SK-N-SH treated with all-trans-retinoic acid at 6 μM for 48 hours (cell line): ENCODE measurements at regions not wholly inside any gene's neighbourhood (a gene's known extent, or its start where the extent isn't known, plus 50 kb on each side); places are given as distances from the start of the nearest gene placed in this dataset.
A peak's percentile ranks its signal among the peaks of the same experiment; 100 is the strongest.
"Not testable (repeated sequence)": the region's sequence is repeated elsewhere in the genome, so short reads cannot be mapped to it uniquely, and the experiment has no call there.

ENCODE experiments used
- ATAC-seq: fragments of 200-7000 bp; cut with Tn5 transposase; 3 replicates; pipeline ENCODE4 v1.9.1; 2020; ENCODE audit warnings: mild to moderate bottlenecking, moderate library complexity
- ARNTL ChIP-seq: fragments of 450-650 bp; formaldehyde crosslinking; IDR thresholded peaks from 2 replicates; pipeline ENCODE4 v1.5.0; 2020; ENCODE audit warnings: low read depth, mild to moderate bottlenecking, moderate library complexity, borderline replicate concordance
- BACH2 ChIP-seq: fragments of 250-450 bp; sonication (Bioruptor Pico); IDR thresholded peaks from 2 replicates; pipeline ENCODE4 v1.9.0; 2021; ENCODE audit warnings: mild to moderate bottlenecking, borderline replicate concordance
- CSDC2 ChIP-seq: fragments of 250-450 bp; sonication (Bioruptor Pico); IDR thresholded peaks from 2 replicates; pipeline ENCODE4 v1.5.0; 2020; ENCODE audit warnings: mild to moderate bottlenecking, moderate library complexity
- ESRRG ChIP-seq: fragments of 250-450 bp; sonication (Bioruptor Pico); IDR thresholded peaks from 2 replicates; pipeline ENCODE4 v1.6.1; 2021; ENCODE audit warnings: mild to moderate bottlenecking
- GLIS3 ChIP-seq: fragments of 250-450 bp; sonication (Bioruptor Pico); IDR thresholded peaks from 2 replicates; pipeline ENCODE4 v1.5.0; 2020; ENCODE audit warnings: mild to moderate bottlenecking, moderate library complexity
- OSR1 ChIP-seq: fragments of 250-450 bp; sonication (Bioruptor Pico); IDR thresholded peaks from 2 replicates; pipeline ENCODE4 v1.8.0; 2022; ENCODE audit warnings: moderate library complexity, mild to moderate bottlenecking, inconsistent platforms
- PPARA ChIP-seq: fragments of 250-450 bp; sonication (Bioruptor Pico); IDR thresholded peaks from 2 replicates; pipeline ENCODE4 v1.5.0; 2020; ENCODE audit warnings: mild to moderate bottlenecking, borderline replicate concordance
- RARB ChIP-seq: fragments of 250-450 bp; sonication (Bioruptor Pico); IDR thresholded peaks from 2 replicates; pipeline ENCODE4 v1.8.0; 2021; ENCODE audit warnings: mild to moderate bottlenecking, moderate library complexity
- SNAI2 ChIP-seq: fragments of 250-450 bp; sonication (Bioruptor Pico); IDR thresholded peaks from 2 replicates; pipeline ENCODE4 v1.5.0; 2020; ENCODE audit warnings: mild to moderate bottlenecking, moderate library complexity
- TCF4 ChIP-seq: fragments of 250-450 bp; sonication (Bioruptor Pico); IDR thresholded peaks from 2 replicates; pipeline ENCODE4 v1.8.0; 2021; ENCODE audit warnings: mild to moderate bottlenecking, moderate library complexity, borderline replicate concordance
- TOX ChIP-seq: fragments of 250-450 bp; sonication (Bioruptor Pico); IDR thresholded peaks from 2 replicates; pipeline ENCODE4 v1.8.0; 2021; ENCODE audit warnings: mild to moderate bottlenecking, moderate library complexity, borderline replicate concordance
- TSHZ2 ChIP-seq: fragments of 250-450 bp; sonication (Bioruptor Pico); IDR thresholded peaks from 2 replicates; pipeline ENCODE4 v1.5.0; 2020; ENCODE audit warnings: mild to moderate bottlenecking, moderate library complexity
- ZC3H10 ChIP-seq: fragments of 250-450 bp; sonication (Bioruptor Pico); IDR thresholded peaks from 2 replicates; pipeline ENCODE4 v1.5.1; 2021; ENCODE audit warnings: mild to moderate bottlenecking, moderate library complexity
- ZFP3 ChIP-seq: fragments of 250-450 bp; sonication (Bioruptor Pico); IDR thresholded peaks from 2 replicates; pipeline ENCODE4 v1.5.0; 2020; ENCODE audit warnings: mild to moderate bottlenecking, moderate library complexity
- ZFP30 ChIP-seq: fragments of 450-650 bp; formaldehyde crosslinking; IDR thresholded peaks from 2 replicates; pipeline ENCODE4 v1.5.0; 2022; ENCODE audit warnings: mild to moderate bottlenecking, moderate library complexity
- ZNF565 ChIP-seq: fragments of 450-650 bp; formaldehyde crosslinking; conservative IDR thresholded peaks from 2 replicates; pipeline ENCODE4 v1.5.0; 2020; ENCODE audit warnings: low read depth, mild to moderate bottlenecking, moderate library complexity
- ZNF70 ChIP-seq: fragments of 450-650 bp; formaldehyde crosslinking; IDR thresholded peaks from 2 replicates; pipeline ENCODE4 v1.5.0; 2020; ENCODE audit warnings: mild to moderate bottlenecking, moderate library complexity
- TF ChIP-seq, protein P1 (sequence below): fragments of 250-450 bp; sonication (Bioruptor Pico); IDR thresholded peaks from 2 replicates; pipeline ENCODE4 v1.5.1; 2020; ENCODE audit warnings: low read depth, mild to moderate bottlenecking, moderate library complexity
- TF ChIP-seq, protein P2 (sequence below): fragments of 250-450 bp; sonication (Bioruptor Pico); IDR thresholded peaks from 2 replicates; pipeline ENCODE4 v1.5.1; 2021; ENCODE audit warnings: mild to moderate bottlenecking, moderate library complexity
- TF ChIP-seq, protein P3 (sequence below): fragments of 250-450 bp; sonication (Bioruptor Pico); IDR thresholded peaks from 2 replicates; pipeline ENCODE4 v1.8.0; 2021; ENCODE audit warnings: low read depth, mild to moderate bottlenecking, moderate library complexity, borderline replicate concordance
- TF ChIP-seq, protein P4 (sequence below): fragments of 250-450 bp; sonication (Bioruptor Pico); IDR thresholded peaks from 2 replicates; pipeline ENCODE4 v1.8.0; 2020; ENCODE audit warnings: mild to moderate bottlenecking, moderate library complexity, borderline replicate concordance

GRCh38 chrX:13412208-13412600, 92.4 kb upstream of the ATXN3L start:
- ATAC-seq = no peak
- TF ChIP-seq ZFP30 (no peak), BACH2 (no peak)
- TF ChIP-seq, protein P1, sequence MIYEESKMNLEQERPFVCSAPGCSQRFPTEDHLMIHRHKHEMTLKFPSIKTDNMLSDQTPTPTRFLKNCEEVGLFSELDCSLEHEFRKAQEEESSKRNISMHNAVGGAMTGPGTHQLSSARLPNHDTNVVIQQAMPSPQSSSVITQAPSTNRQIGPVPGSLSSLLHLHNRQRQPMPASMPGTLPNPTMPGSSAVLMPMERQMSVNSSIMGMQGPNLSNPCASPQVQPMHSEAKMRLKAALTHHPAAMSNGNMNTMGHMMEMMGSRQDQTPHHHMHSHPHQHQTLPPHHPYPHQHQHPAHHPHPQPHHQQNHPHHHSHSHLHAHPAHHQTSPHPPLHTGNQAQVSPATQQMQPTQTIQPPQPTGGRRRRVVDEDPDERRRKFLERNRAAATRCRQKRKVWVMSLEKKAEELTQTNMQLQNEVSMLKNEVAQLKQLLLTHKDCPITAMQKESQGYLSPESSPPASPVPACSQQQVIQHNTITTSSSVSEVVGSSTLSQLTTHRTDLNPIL (CRISPR knock-in tag) = no peak
- TF ChIP-seq, all 23 proteins: peak for 0

- ATAC-seq = no peak
- TF ChIP-seq TOX (CRISPR knock-in tag) (no peak), OSR1 (no peak), SNAI2 (CRISPR knock-in tag) (no peak), ESRRG (CRISPR knock-in tag) (no peak), ZNF70 (CRISPR knock-in tag) (no peak), ZNF565 (CRISPR knock-in tag) (no peak), ARNTL (CRISPR knock-in tag) (no peak), RARB (CRISPR knock-in tag) (no peak), TSHZ2 (CRISPR knock-in tag) (no peak), PPARA (CRISPR knock-in tag) (no peak), TCF4 (CRISPR knock-in tag) (no peak), ZFP30 (no peak), ZFP3 (CRISPR knock-in tag) (no peak), ZC3H10 (CRISPR knock-in tag) (no peak), CSDC2 (CRISPR knock-in tag) (no peak)
- TF ChIP-seq, protein P2, sequence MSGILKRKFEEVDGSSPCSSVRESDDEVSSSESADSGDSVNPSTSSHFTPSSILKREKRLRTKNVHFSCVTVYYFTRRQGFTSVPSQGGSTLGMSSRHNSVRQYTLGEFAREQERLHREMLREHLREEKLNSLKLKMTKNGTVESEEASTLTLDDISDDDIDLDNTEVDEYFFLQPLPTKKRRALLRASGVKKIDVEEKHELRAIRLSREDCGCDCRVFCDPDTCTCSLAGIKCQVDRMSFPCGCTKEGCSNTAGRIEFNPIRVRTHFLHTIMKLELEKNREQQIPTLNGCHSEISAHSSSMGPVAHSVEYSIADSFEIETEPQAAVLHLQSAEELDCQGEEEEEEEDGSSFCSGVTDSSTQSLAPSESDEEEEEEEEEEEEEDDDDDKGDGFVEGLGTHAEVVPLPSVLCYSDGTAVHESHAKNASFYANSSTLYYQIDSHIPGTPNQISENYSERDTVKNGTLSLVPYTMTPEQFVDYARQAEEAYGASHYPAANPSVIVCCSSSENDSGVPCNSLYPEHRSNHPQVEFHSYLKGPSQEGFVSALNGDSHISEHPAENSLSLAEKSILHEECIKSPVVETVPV = no peak
- TF ChIP-seq, protein P1 (CRISPR knock-in tag) = no peak
- TF ChIP-seq, protein P3, sequence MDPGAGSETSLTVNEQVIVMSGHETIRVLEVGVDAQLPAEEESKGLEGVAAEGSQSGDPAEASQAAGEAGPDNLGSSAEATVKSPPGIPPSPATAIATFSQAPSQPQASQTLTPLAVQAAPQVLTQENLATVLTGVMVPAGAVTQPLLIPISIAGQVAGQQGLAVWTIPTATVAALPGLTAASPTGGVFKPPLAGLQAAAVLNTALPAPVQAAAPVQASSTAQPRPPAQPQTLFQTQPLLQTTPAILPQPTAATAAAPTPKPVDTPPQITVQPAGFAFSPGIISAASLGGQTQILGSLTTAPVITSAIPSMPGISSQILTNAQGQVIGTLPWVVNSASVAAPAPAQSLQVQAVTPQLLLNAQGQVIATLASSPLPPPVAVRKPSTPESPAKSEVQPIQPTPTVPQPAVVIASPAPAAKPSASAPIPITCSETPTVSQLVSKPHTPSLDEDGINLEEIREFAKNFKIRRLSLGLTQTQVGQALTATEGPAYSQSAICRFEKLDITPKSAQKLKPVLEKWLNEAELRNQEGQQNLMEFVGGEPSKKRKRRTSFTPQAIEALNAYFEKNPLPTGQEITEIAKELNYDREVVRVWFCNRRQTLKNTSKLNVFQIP (CRISPR knock-in tag) = no peak
These were observed 91.8 kb upstream of the ATXN3L start for GRCh38 chrX:13411496-13412207.

- ATAC-seq = not testable (repeated sequence)
These were observed 88.7 kb upstream of the ATXN3L start for GRCh38 chrX:13408599-13408998.

DNA sequence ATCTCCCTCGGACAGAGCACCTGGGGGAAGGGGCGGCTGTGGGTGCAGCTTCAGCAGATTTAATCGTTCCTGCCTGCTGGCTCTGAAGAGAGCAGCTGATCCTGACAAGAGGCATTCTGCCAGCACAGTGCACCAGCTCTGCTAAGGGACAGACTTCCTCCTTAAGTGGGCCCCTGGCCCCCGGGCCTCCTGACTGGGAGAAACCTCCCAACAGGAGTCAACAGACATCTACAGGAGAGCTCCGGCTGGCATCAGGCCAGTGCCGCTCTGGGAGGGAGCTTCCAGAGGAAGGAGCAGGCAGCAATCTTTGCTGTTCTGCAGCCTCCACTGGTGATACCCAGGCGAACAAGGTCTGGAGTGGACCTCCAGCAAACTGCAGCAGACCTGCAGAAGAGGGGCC, 84.9 kb upstream of the ATXN3L start:
- peak; percentile 82 for ATAC-seq

- ATAC-seq = peak; percentile 59
- no peak for TF ChIP-seq CSDC2 (CRISPR knock-in tag)
- no peak for TF ChIP-seq RARB (CRISPR knock-in tag)
- TF ChIP-seq TCF4 (CRISPR knock-in tag) = no peak
- TF ChIP-seq, protein P4, sequence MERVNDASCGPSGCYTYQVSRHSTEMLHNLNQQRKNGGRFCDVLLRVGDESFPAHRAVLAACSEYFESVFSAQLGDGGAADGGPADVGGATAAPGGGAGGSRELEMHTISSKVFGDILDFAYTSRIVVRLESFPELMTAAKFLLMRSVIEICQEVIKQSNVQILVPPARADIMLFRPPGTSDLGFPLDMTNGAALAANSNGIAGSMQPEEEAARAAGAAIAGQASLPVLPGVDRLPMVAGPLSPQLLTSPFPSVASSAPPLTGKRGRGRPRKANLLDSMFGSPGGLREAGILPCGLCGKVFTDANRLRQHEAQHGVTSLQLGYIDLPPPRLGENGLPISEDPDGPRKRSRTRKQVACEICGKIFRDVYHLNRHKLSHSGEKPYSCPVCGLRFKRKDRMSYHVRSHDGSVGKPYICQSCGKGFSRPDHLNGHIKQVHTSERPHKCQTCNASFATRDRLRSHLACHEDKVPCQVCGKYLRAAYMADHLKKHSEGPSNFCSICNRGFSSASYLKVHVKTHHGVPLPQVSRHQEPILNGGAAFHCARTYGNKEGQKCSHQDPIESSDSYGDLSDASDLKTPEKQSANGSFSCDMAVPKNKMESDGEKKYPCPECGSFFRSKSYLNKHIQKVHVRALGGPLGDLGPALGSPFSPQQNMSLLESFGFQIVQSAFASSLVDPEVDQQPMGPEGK (CRISPR knock-in tag) = no peak
- no peak for TF ChIP-seq ZNF565 (CRISPR knock-in tag)
- TF ChIP-seq, protein P1 (CRISPR knock-in tag) = no peak
- TF ChIP-seq ARNTL (CRISPR knock-in tag) = no peak
- no peak for TF ChIP-seq GLIS3
- no peak for TF ChIP-seq ZNF70 (CRISPR knock-in tag)
These were observed 84.5 kb upstream of the ATXN3L start for GRCh38 chrX:13404364-13404763.
